Fibroblast of mammary gland (primary cell): ENCODE measurements at regions not wholly inside any gene's neighbourhood (a gene's known extent, or its start where the extent isn't known, plus 50 kb on each side); places are given as distances from the start of the nearest gene placed in this dataset.
A peak's percentile ranks its signal among the peaks of the same experiment; 100 is the strongest.

ENCODE experiments used
- DNase-seq: peaks from one replicate; pipeline ENCODE4 v3.0.0-alpha.2; 2010; ENCODE audit warnings: low read depth
- H3K4me3 ChIP-seq: 2 replicates; pipeline ENCODE4 v1.5.1; 2011; ENCODE audit warnings: low read depth, mild to moderate bottlenecking, low read length, moderate library complexity; ENCODE audit not compliant: control insufficient read depth
- CTCF ChIP-seq: conservative IDR thresholded peaks from 2 replicates; pipeline ENCODE4 v1.5.1; 2011; ENCODE audit warnings: low read depth, low read length, inconsistent platforms; ENCODE audit not compliant: control insufficient read depth, insufficient read depth

DNA sequence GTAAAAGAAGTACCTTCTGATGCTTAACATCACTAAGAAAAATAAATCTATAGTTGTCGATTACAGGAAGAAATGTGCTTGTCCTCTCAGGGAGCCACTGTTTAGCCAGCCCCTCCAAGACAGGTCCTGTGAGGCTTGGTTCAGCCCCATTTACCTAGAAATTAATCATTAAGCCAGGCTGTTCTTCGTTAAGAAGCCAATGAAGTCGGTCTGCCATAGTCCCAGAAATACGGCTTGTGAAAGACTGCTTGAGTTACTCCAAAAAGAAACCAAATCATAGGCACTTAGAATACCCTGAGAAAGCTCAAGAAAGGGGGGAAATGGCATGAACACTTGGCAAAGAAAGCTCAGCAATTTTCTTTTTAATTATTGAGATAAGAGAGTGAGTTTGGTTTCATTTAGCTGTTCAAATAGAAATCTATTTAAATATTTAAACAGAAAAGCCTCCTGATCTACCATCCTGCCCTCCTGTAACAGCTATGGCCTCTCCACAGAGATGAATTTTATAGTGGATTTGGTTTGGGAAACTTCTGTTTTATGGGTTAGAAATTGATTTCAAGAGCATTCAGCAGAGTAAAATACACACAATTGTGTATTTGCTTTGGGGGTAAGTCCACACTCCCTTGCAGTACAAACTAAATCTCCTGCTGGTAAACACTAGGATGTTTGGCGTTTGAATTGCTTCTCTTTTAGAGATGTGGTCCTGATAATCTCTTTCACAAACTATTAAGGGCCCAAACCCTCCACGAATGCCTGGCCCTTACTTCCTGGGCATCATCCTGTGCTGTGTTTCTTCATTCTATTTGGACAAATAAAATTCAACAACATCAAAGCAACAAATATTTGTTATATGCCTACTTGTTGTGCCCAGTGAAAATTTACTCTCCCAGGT is 234.4 kb downstream of the SEC23A start:
- no peak for TF ChIP-seq CTCF
- DNase-seq, result no peak
- H3K4me3 ChIP-seq, result no peak overlapping the region

- peak; percentile 87 for TF ChIP-seq CTCF
- peak; percentile 80 for DNase-seq
- H3K4me3 ChIP-seq, result no peak overlapping the region
Measured at GRCh38 chr14:38867561-38868150, 235.4 kb downstream of the SEC23A start.

- no peak for DNase-seq
- TF ChIP-seq CTCF, result no peak
- H3K4me3 ChIP-seq, result no peak overlapping the region
Measured at GRCh38 chr14:38866461-38866860, 236.6 kb downstream of the SEC23A start.

DNA sequence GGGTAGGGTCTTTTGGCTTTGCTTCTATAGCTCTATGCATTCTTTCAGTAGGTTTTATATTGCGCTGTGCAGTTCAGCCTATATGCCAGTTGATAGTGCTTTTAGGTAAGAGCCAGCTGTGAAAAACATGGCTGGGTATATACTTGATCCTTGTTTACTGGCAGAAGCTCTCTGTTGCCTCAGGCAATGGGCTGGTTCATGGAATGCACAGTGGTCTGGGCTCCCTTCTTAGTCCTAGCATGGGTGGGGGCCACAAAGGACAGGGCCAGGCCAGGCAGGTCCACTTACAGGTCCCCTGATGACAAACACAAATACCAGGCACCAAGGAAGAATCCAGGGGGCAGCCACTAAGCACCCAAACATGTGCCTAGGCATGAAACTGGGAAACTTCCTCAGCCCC is 240.7 kb downstream of the SEC23A start:
- no peak overlapping the region for H3K4me3 ChIP-seq
- no peak for TF ChIP-seq CTCF
- DNase-seq, result no peak

DNA sequence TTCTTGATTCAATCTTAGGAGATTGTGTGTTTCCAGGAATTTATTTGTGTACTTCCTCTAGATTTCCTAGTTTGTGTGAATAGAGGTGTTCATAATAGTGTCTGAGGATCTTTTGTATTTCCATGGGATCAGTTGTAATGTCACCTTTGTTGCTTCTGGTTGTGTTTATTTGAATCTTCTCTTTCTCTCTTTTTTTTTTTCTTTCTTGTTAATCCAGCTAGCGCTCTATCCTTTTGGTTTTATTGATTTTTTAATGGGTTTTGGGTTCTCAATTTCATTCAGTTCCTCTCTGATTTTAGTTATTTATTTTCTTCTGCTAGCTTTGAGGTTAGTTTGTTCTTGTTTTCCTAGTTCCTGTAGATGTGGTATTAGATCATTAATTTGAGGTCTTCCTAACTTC is 242.5 kb downstream of the SEC23A start:
- TF ChIP-seq CTCF, result no peak
- H3K4me3 ChIP-seq, result no peak overlapping the region
- no peak for DNase-seq

GRCh38 chr14:38856798-38857197 is 246.2 kb downstream of the SEC23A start:
- no peak for DNase-seq
- no peak for TF ChIP-seq CTCF
- H3K4me3 ChIP-seq, result no peak overlapping the region

DNA sequence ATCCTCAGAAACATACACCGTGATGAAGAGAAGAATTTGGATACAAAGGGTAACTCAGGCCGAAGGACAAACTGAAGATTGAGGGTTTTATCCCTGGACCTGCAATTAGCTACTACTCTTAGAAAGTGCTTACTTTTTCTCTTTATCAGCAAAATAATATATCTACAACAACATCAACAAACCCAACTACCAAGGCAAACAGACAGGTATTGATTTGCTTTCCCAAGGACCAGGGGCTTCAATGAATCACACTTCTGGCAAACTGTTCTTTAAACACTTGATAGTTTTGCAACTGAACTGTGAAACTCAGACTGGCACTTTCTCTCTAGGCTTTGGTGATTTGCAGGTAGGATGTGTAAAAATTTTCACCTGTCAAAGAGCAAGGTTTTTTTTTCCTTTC is 247.5 kb downstream of the SEC23A start:
- no peak overlapping the region for H3K4me3 ChIP-seq
- TF ChIP-seq CTCF, result no peak
- DNase-seq, result no peak
